Osteocyte (in vitro differentiated cells): ENCODE measurements at regions not wholly inside any gene's neighbourhood (a gene's known extent, or its start where the extent isn't known, plus 50 kb on each side); places are given as distances from the start of the nearest gene placed in this dataset.
"Not testable (repeated sequence)": the region's sequence is repeated elsewhere in the genome, so short reads cannot be mapped to it uniquely, and the experiment has no call there.

ENCODE experiments used
- DNase-seq: peaks from one replicate; pipeline ENCODE4 v3.0.0; 2021; ENCODE audit warnings: mixed read lengths; ENCODE audit not compliant: unreplicated experiment; ENCODE audit errors: extremely low spot score
- H3K27ac Mint-ChIP-seq: one replicate; pipeline ENCODE4 v1.8.0; 2021; ENCODE audit warnings: mild to moderate bottlenecking, mixed read lengths; ENCODE audit not compliant: unreplicated experiment
- H3K27me3 Mint-ChIP-seq: one replicate; pipeline ENCODE4 v1.8.0; 2021; ENCODE audit warnings: mixed read lengths; ENCODE audit not compliant: unreplicated experiment
- H3K36me3 Mint-ChIP-seq: one replicate; pipeline ENCODE4 v1.8.0; 2021; ENCODE audit warnings: mixed read lengths; ENCODE audit not compliant: unreplicated experiment
- H3K4me1 Mint-ChIP-seq: one replicate; pipeline ENCODE4 v1.8.0; 2021; ENCODE audit warnings: mixed read lengths; ENCODE audit not compliant: unreplicated experiment
- H3K4me3 Mint-ChIP-seq: one replicate; pipeline ENCODE4 v1.8.0; 2021; ENCODE audit warnings: mild to moderate bottlenecking, moderate library complexity, mixed read lengths; ENCODE audit not compliant: unreplicated experiment
- H3K9me3 Mint-ChIP-seq: one replicate; pipeline ENCODE4 v1.8.0; 2021; ENCODE audit warnings: mixed read lengths; ENCODE audit not compliant: unreplicated experiment
- TF ChIP-seq, protein P1 (sequence below): fragments of 200-600 bp; sonication (generic); IDR thresholded peaks from 2 replicates; pipeline ENCODE4 v1.5.0; 2021; ENCODE audit warnings: antibody characterized with exemption, mild to moderate bottlenecking, moderate library complexity

DNA sequence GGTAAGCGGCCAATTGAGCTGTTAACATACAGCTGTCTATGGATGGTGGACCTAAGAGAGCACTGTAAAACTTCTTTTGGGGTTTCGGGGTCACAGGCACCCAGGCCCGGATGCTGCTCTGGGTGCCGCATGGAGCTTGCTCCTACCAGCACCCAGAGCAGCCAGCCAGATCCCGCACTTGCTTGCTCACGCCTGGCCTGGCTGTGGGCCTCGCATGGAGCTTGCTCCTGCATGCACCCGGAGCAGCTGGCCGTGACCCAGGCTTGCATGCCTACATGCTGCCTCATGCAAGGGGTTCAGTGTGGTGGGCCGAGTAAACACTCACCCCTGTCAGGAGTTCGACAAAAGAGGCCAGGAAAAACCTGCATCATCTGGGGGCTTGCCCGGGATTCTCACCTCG is 896.9 kb downstream of the SORCS1 start:
- H3K9me3 Mint-ChIP-seq: peaks cover 6% of the 10 kb centered on the region
- TF ChIP-seq, protein P1, sequence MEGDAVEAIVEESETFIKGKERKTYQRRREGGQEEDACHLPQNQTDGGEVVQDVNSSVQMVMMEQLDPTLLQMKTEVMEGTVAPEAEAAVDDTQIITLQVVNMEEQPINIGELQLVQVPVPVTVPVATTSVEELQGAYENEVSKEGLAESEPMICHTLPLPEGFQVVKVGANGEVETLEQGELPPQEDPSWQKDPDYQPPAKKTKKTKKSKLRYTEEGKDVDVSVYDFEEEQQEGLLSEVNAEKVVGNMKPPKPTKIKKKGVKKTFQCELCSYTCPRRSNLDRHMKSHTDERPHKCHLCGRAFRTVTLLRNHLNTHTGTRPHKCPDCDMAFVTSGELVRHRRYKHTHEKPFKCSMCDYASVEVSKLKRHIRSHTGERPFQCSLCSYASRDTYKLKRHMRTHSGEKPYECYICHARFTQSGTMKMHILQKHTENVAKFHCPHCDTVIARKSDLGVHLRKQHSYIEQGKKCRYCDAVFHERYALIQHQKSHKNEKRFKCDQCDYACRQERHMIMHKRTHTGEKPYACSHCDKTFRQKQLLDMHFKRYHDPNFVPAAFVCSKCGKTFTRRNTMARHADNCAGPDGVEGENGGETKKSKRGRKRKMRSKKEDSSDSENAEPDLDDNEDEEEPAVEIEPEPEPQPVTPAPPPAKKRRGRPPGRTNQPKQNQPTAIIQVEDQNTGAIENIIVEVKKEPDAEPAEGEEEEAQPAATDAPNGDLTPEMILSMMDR: no peak
- no peaks in the 10 kb centered on the region for H3K27me3 Mint-ChIP-seq
- no peak overlapping the region for H3K27ac Mint-ChIP-seq
- no peaks in the 10 kb centered on the region for H3K36me3 Mint-ChIP-seq
- H3K4me1 Mint-ChIP-seq: no peaks in the 10 kb centered on the region
- no peak overlapping the region for H3K4me3 Mint-ChIP-seq
- no peak for DNase-seq

DNA sequence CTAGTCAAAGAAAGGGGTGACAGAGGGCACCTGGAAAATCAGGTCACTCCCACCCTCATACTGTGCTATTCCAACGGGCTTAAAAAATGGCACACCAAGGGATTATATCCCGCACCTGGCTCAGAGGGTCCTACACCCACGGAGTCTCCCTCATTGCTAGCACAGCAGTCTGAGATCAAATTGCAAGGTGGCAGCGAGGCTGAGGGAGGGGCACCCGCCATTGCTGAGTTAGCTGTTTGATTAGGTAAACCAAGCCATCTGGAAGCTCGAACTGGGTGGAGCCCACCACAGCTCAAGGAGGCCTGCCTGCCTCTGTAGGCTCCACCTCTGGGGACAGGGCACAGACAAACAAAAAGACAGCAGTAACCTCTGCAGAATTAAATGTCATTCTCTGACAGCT is 907.1 kb downstream of the SORCS1 start:
- not testable (repeated sequence) for H3K36me3 Mint-ChIP-seq, H3K27me3 Mint-ChIP-seq, H3K9me3 Mint-ChIP-seq, DNase-seq, H3K27ac Mint-ChIP-seq, H3K4me1 Mint-ChIP-seq, H3K4me3 Mint-ChIP-seq

DNA sequence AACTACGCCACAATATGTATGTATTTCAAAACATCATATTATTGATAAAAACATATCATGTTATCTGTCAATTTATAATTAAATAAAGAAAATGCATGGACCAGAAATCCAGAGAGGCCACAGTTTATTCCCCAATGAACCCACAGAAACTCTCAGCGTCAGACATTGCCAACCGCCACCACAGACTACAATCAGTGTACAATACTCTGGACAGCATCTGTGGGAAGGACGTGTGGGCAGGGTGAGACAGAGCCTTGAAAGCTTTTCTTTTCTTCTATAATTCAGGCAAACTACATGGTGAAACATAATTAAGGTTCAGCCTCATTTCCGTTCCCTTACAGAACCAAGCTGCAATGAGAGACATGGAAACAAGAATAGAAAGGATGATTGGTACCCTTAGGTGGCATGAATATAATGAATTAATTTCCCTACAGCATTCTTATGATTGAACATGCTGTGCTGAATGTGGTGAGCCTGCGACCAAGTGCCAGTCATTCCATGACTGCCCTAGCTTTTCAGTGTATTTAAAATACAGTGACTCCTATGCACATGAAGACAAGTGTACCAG is 909.3 kb downstream of the SORCS1 start:
- Mint-ChIP-seq H3K9me3 (peaks cover 4% of the 10 kb centered on the region), H3K4me1 (no peaks in the 10 kb centered on the region), H3K36me3 (no peaks in the 10 kb centered on the region), H3K4me3 (no peak overlapping the region), H3K27ac (no peak overlapping the region), H3K27me3 (no peaks in the 10 kb centered on the region)
- TF ChIP-seq, protein P1: no peak
- no peak for DNase-seq

DNA sequence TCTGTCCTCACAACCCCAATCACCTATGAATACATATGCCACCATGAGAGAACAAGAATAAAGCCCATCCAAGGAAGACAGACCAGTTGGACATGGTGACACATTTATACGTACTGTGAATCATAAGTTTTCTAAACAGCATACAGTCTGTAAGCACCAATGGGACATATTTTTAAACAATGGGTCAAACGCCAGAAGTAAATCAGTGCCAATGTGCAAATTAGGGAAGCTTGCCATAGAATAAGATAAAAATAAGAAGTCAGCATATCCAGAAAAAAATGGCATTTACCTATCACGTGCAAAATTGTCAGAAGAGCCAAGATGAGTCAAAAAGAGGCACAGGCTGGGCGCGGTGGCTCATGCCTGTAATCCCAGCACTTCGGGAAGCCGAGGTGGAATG is 910.4 kb downstream of the SORCS1 start:
- Mint-ChIP-seq H3K27ac (no peak overlapping the region), H3K4me1 (no peaks in the 10 kb centered on the region), H3K4me3 (no peak overlapping the region), H3K27me3 (no peaks in the 10 kb centered on the region), H3K36me3 (no peaks in the 10 kb centered on the region), H3K9me3 (no peaks in the 10 kb centered on the region)
- TF ChIP-seq, protein P1: no peak
- DNase-seq: no peak

DNA sequence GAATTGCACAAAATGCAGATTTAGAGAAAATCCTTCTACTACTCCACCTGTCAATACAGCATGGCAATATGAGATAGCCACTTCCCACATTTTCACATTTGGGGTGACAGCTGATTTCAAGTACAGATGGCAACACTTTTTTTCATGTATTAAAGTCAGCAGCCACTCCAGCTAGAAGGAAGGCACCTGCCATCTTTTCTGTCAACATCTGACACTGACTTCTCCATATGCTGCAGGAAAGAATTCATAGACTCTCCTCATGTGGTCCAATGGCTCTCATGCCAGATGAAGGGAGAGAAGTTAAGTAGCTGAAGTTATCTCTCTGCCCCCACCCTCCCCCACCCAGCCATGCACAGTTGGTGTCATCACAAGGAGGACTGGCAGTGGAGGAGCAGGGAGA is 912.0 kb downstream of the SORCS1 start:
- H3K27ac Mint-ChIP-seq: no peak overlapping the region
- no peaks in the 10 kb centered on the region for H3K36me3 Mint-ChIP-seq
- no peaks in the 10 kb centered on the region for H3K4me1 Mint-ChIP-seq
- no peak for DNase-seq
- H3K27me3 Mint-ChIP-seq: no peaks in the 10 kb centered on the region
- no peak overlapping the region for H3K4me3 Mint-ChIP-seq
- no peaks in the 10 kb centered on the region for H3K9me3 Mint-ChIP-seq
- TF ChIP-seq, protein P1: no peak

DNA sequence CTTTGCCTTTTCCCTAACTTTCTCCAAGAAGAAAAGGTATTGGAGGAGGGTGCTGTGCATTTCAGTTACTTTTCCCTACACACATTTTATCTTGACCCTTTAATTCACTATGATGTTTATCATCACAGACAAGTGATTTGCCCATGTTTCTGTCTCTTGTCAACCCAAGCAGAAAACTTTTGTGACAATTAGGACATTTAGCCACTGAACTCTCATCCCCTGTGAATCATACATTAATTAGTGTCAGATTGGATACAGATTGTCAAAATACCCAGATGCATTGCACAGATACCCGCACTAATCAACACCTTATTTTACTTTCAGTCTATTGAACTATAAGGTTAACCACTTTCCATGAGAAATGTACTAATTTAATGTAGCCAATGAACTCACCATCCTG is 912.9 kb downstream of the SORCS1 start:
- Mint-ChIP-seq H3K36me3 (no peaks in the 10 kb centered on the region), H3K27me3 (no peaks in the 10 kb centered on the region), H3K9me3 (no peaks in the 10 kb centered on the region), H3K27ac (no peak overlapping the region), H3K4me3 (no peak overlapping the region), H3K4me1 (no peaks in the 10 kb centered on the region)
- TF ChIP-seq, protein P1: no peak
- no peak for DNase-seq
